Fibroblast of skin of abdomen (primary cell): ENCODE measurements at regions not wholly inside any gene's neighbourhood (a gene's known extent, or its start where the extent isn't known, plus 50 kb on each side); places are given as distances from the start of the nearest gene placed in this dataset.
A peak's percentile ranks its signal among the peaks of the same experiment; 100 is the strongest.

Experiments
- DNase-seq: peaks from one replicate; pipeline ENCODE4 v3.0.0-alpha.2; 2013

- DNase-seq, result peak; percentile 66
These were observed 56.1 kb upstream of the SLC35G4 start for GRCh38 chr18:11553098-11553940.

GRCh38 chr18:11548916-11549551, 60.4 kb upstream of the SLC35G4 start:
- no peak for DNase-seq

- DNase-seq, result no peak
These were observed 61.0 kb upstream of the SLC35G4 start for GRCh38 chr18:11548396-11548795.

- DNase-seq, result no peak
These were observed 65.2 kb upstream of the SLC35G4 start for GRCh38 chr18:11544060-11544633.

- peak; percentile 24 for DNase-seq
These were observed 68.2 kb upstream of the SLC35G4 start for GRCh38 chr18:11541179-11541578.

- DNase-seq, result no peak
These were observed 75.4 kb upstream of the SLC35G4 start for GRCh38 chr18:11533942-11534496.

- no peak for DNase-seq
These were observed 75.9 kb upstream of the SLC35G4 start for GRCh38 chr18:11533513-11533890.

GRCh38 chr18:11532758-11533512, 76.5 kb upstream of the SLC35G4 start:
- no peak for DNase-seq

- DNase-seq, result peak; percentile 76
These were observed 80.3 kb upstream of the SLC35G4 start for GRCh38 chr18:11529081-11529480.

GRCh38 chr18:11526675-11527074, 82.7 kb upstream of the SLC35G4 start:
- DNase-seq, result no peak

- no peak for DNase-seq
These were observed 85.6 kb upstream of the SLC35G4 start for GRCh38 chr18:11523804-11524203.

GRCh38 chr18:11522992-11523391, 86.4 kb upstream of the SLC35G4 start:
- DNase-seq, result no peak

- peak; percentile 63 for DNase-seq
These were observed 87.5 kb upstream of the SLC35G4 start for GRCh38 chr18:11521853-11522252.

- DNase-seq, result peak; percentile 37
These were observed 88.9 kb upstream of the SLC35G4 start for GRCh38 chr18:11520536-11520935.

GRCh38 chr18:11518788-11519685, 90.4 kb upstream of the SLC35G4 start:
- peak; percentile 50 for DNase-seq

GRCh38 chr18:11517704-11518103, 91.7 kb upstream of the SLC35G4 start:
- no peak for DNase-seq

- DNase-seq, result peak; percentile 83
These were observed 92.5 kb upstream of the SLC35G4 start for GRCh38 chr18:11516751-11517503.

- no peak for DNase-seq
These were observed 95.1 kb upstream of the SLC35G4 start for GRCh38 chr18:11514267-11514666.

GRCh38 chr18:11512096-11513025, 97.0 kb upstream of the SLC35G4 start:
- DNase-seq, result peak; percentile 32
